Lower lobe of right lung (tissue), 2 donors: ENCODE measurements at regions not wholly inside any gene's neighbourhood (a gene's known extent, or its start where the extent isn't known, plus 50 kb on each side); places are given as distances from the start of the nearest gene placed in this dataset.

Source experiments
- ATAC-seq, 2 donors: fragments of 200-7000 bp; cut with Tn5 transposase; one replicate each; pipeline ENCODE4 v1.9.1; 2020 to 2022; ENCODE audit warnings: mild to moderate bottlenecking in 2 of 2, moderate library complexity in 2 of 2
- DNase-seq: peaks from one replicate; pipeline ENCODE4 v3.0.0-alpha.2; 2020
- H3K27ac ChIP-seq: fragments of 200-600 bp; one replicate; pipeline ENCODE4 v1.8.0; 2022
- H3K27me3 ChIP-seq: fragments of 200-600 bp; one replicate; pipeline ENCODE4 v1.8.0; 2022; ENCODE audit warnings: low read depth
- H3K36me3 ChIP-seq: fragments of 200-600 bp; one replicate; pipeline ENCODE4 v1.8.0; 2022; ENCODE audit warnings: mild to moderate bottlenecking
- H3K4me1 ChIP-seq: fragments of 200-600 bp; one replicate; pipeline ENCODE4 v1.8.0; 2022
- H3K4me3 ChIP-seq: fragments of 200-600 bp; one replicate; pipeline ENCODE4 v1.8.0; 2022; ENCODE audit warnings: mild to moderate bottlenecking
- H3K9me3 ChIP-seq: fragments of 200-600 bp; one replicate; pipeline ENCODE4 v1.8.0; 2022
- intact Hi-C: fragments of 100-400 bp; cut with DNase I; formaldehyde crosslinking; loops from one replicate; pipeline ENCODE4 v1.11.0; 2022
- TF ChIP-seq, protein P1 (sequence below): fragments of 200-600 bp; IDR thresholded peaks from one replicate; pipeline ENCODE4 v1.8.0; 2022; ENCODE audit warnings: antibody characterized with exemption, mild to moderate bottlenecking
- donor health status: DM: no; HTN: yes; CAD: no; lungs with severe emphysema.

DNA sequence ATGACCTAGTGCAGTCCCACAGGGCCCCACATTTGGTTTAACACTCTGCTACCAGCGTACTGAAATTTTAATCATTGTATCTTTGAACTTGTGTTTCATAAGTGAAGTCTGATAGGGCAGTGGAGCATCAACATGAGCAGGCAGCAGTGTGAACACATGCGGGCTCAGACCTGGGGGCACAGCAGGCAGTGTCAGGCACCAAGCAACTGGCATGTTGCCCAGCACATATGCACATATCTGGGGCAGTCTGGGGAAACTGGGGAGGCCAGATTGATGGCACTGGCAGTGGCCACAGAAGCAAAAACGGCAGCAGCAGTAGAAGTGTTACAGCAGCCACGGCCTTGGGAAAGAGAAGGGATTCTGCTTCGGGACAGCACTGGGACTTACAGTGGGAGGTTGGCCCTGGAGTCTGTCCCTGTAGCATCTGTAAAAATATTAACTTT, 353.9 kb upstream of the KCNMB2 start:
- Histone ChIP-seq H3K4me1 (no peaks in the 10 kb centered on the region), H3K9me3 (no peaks in the 10 kb centered on the region), H3K27me3 (no peaks in the 10 kb centered on the region), H3K36me3 (no peaks in the 10 kb centered on the region), H3K4me3 (no peak overlapping the region), H3K27ac (no peak overlapping the region)
- no peak for ATAC-seq
- no peak for DNase-seq
- intact Hi-C loops = no loop called here
- TF ChIP-seq, protein P1, sequence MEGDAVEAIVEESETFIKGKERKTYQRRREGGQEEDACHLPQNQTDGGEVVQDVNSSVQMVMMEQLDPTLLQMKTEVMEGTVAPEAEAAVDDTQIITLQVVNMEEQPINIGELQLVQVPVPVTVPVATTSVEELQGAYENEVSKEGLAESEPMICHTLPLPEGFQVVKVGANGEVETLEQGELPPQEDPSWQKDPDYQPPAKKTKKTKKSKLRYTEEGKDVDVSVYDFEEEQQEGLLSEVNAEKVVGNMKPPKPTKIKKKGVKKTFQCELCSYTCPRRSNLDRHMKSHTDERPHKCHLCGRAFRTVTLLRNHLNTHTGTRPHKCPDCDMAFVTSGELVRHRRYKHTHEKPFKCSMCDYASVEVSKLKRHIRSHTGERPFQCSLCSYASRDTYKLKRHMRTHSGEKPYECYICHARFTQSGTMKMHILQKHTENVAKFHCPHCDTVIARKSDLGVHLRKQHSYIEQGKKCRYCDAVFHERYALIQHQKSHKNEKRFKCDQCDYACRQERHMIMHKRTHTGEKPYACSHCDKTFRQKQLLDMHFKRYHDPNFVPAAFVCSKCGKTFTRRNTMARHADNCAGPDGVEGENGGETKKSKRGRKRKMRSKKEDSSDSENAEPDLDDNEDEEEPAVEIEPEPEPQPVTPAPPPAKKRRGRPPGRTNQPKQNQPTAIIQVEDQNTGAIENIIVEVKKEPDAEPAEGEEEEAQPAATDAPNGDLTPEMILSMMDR = no peak

DNA sequence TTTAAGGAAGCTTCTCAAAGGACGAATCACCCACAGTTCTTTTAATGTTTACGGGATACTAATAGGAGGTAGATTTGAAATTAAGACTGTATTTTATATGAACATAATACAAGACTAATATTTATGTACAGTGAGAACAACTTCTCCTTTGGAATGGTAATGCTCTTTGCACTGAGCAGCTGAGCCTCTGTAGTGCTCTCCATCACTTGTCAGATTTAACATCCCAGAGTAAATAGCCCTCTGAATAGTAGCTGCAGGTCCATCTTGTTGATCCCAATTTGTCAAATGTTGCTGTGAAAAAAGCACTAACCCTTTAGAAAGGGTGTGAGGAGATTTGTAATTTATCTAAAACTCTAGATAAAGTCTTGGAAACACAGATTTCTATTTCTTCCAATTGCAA, 351.4 kb upstream of the KCNMB2 start:
- DNase-seq (no peak), ATAC-seq (no peak)
- Histone ChIP-seq H3K27me3 (no peaks in the 10 kb centered on the region), H3K4me1 (no peaks in the 10 kb centered on the region), H3K27ac (no peak overlapping the region), H3K4me3 (no peak overlapping the region), H3K9me3 (no peaks in the 10 kb centered on the region), H3K36me3 (no peaks in the 10 kb centered on the region)
- TF ChIP-seq, protein P1 = no peak
- intact Hi-C loops = no loop called here

DNA sequence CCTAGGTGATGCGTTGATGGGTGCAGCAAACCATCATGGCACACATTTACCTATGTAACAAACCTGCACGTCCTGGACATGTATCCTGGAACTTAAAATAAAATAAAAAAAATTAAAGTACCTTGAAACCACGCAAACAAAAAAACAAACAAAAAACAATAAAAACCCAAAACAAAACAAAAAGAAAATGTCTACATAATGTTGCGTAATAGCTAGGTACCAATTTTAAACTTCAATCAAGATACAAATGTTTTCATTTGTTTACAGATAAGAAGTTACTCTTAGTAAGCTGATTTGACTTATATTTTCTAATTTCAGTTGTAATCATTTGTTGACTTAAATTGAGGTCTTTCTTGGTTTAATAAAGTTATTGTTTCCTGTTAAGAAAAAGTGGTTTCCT, 349.6 kb upstream of the KCNMB2 start:
- H3K9me3 ChIP-seq = no peaks in the 10 kb centered on the region
- TF ChIP-seq, protein P1 = no peak
- H3K36me3 ChIP-seq = no peaks in the 10 kb centered on the region
- intact Hi-C loops = no loop called here
- no peak overlapping the region for H3K4me3 ChIP-seq
- H3K27ac ChIP-seq = no peak overlapping the region
- ATAC-seq (no peak), DNase-seq (no peak)
- no peaks in the 10 kb centered on the region for H3K4me1 ChIP-seq
- H3K27me3 ChIP-seq = no peaks in the 10 kb centered on the region

DNA sequence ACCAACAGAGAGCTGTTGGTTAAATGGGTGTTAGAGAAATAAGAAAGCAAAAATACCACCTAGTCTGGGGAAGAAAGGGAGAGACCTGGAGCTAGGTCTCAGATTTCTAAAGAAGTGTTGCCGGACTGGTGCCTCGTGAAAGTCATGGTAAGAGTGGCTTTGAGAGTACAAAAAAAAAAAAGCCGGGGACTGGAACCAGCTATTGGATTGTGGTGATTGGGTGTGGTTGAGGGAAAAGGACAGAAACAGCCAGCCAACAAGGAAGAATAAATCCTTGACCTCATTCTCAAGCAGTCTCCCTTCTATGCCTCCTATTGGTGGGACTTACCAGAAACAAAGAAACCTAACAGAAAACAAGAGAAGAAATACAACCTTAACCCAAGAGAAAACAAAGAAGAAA, 346.4 kb upstream of the KCNMB2 start:
- H3K4me1 ChIP-seq = no peaks in the 10 kb centered on the region
- DNase-seq = no peak
- H3K27me3 ChIP-seq = no peaks in the 10 kb centered on the region
- intact Hi-C loops = no loop called here
- no peak overlapping the region for H3K4me3 ChIP-seq
- ATAC-seq = no peak
- H3K9me3 ChIP-seq = no peaks in the 10 kb centered on the region
- TF ChIP-seq, protein P1 = no peak
- H3K36me3 ChIP-seq = no peaks in the 10 kb centered on the region
- H3K27ac ChIP-seq = no peak overlapping the region

DNA sequence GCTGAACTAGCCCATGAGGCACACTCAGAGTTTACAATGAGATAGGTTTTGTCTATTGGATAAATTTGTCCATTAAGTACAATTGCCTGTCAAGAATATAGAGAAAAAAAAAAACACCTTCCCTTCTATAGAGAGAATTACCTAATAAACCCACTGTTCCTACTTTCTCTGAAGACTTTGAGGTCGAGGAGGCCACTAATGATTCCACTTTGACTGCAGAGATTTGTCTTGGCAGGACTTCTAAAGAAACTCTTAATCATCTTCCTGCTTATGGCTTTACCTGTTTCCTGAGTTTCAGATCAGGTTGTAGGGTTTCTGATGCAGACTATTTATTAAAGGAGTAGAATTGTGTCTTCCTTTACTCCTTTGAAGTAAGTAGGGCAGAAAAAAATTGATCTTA, 342.4 kb upstream of the KCNMB2 start:
- Histone ChIP-seq H3K36me3 (no peaks in the 10 kb centered on the region), H3K27me3 (no peaks in the 10 kb centered on the region), H3K9me3 (no peaks in the 10 kb centered on the region), H3K4me3 (no peak overlapping the region), H3K4me1 (no peaks in the 10 kb centered on the region), H3K27ac (no peak overlapping the region)
- no peak for ATAC-seq
- intact Hi-C loops = no loop called here
- TF ChIP-seq, protein P1 = no peak
- DNase-seq = no peak

DNA sequence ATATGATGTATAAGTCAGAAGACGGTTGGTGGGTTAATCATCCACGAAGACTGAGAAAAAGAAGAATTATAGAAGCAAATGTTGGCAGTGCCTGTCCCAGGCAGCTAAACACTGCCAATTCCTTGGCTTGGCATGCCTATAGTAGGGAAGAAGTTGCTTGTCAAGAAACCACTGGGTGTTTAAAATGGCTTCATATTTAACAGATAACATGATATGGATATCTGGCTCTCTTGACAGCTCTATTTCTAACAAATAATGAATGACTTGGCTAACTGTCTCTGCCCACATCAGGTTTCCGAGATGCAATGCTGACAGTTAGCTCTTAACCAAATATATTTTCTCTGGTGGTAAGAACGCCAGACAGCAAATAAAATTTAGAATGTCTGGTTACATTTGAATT, 341.7 kb upstream of the KCNMB2 start:
- intact Hi-C loops = no loop called here
- Histone ChIP-seq H3K4me3 (no peak overlapping the region), H3K27ac (no peak overlapping the region), H3K4me1 (no peaks in the 10 kb centered on the region), H3K9me3 (no peaks in the 10 kb centered on the region), H3K27me3 (no peaks in the 10 kb centered on the region), H3K36me3 (no peaks in the 10 kb centered on the region)
- ATAC-seq (no peak), DNase-seq (no peak)
- TF ChIP-seq, protein P1 = no peak
